SIG-M5 treated with dmso at 0.1 percent for 504 hours (cell line): ENCODE measurements at regions not wholly inside any gene's neighbourhood (a gene's known extent, or its start where the extent isn't known, plus 50 kb on each side); places are given as distances from the start of the nearest gene placed in this dataset.

ENCODE experiments used
- DNase-seq: peaks from one replicate; lab custom pipeline; 2025; ENCODE audit not compliant: unreplicated experiment; lab: John Stamatoyannopoulos, UW

- DNase-seq, result no peak
These were observed 525.3 kb upstream of the DAB1 start for GRCh38 chr1:57949168-57949567.

GRCh38 chr1:57947471-57947870, 523.6 kb upstream of the DAB1 start:
- no peak for DNase-seq

- no peak for DNase-seq
These were observed 521.2 kb upstream of the DAB1 start for GRCh38 chr1:57945045-57945444.

DNA sequence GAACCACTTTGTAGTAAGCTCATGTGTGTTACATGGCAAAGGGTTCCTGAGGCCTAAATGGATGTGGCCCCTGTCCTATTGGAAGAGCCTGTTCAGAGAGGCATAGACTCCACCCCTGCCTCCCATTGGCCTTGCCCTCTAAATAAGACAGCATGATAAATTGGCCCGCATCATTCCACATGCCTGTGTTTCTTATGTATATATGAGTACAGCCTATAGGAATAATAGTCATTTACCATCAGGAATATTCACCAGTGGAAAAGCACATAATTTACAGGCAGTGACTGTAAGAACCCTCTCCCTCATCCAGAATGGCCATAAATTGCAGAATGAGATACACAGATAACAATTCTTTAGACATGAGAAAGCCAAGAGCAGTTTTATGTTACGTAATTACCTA, 519.5 kb upstream of the DAB1 start:
- DNase-seq, result no peak

DNA sequence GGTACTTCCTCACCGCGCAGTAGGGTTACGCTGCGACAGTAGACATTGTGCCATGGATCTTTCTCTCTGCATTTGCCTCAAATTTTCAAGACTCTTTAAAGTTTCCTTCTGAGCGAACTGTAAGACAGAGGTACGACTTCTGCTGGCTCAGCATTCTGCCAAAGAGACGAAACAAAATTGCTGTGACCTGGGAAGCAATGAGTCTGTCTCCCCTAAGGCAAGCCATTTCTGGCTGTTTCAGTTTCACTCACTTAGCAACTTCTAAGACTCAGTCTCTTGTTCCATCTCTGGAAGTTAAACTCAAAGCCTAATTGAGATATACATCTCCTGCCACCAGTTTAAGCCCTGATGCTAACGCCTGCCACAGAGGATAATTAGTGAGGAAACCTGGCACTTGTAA, 510.9 kb upstream of the DAB1 start:
- no peak for DNase-seq

GRCh38 chr1:57927003-57927402, 503.1 kb upstream of the DAB1 start:
- DNase-seq, result no peak

- DNase-seq, result no peak
These were observed 502.2 kb upstream of the DAB1 start for GRCh38 chr1:57926025-57926552.

- DNase-seq, result no peak
These were observed 501.4 kb upstream of the DAB1 start for GRCh38 chr1:57925226-57925625.

DNA sequence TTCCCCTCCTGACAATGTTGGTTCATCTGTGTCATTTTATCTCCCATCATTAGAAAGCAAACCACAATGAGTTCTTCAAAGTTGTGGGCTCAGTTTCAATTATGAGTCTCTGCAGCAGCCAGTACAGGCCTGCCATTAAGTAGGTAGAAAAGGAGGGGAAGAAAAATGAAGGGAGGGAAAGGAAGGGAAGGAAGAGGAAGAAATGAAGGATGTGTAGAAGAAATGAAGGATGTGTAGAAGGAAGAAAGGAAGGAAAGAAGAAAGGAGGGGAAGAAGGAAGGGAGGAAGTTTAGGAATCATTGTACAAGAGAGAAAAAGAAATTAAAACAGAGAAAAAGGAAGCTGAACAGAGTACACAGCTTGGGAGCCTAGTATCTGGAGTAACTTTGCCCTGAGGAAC, 498.3 kb upstream of the DAB1 start:
- DNase-seq, result no peak

DNA sequence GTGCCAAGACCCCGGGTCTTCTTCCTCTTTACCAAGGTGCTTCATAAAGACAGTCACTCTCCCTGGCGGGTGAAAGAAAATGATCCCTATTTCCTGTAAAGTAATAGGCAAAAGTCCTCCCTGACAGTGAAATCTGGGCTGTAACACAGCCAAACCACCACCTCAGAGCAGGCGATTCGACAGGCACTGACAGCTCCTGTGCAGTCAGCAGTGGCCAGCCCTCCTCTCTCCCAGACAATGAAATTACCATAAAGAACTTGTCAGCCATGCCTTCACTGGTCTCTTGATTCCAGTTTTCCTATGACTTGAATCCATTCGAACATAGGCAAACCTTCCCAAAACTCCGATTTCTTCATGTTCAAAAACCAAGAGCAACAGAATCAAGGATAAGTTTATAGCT, 492.2 kb upstream of the DAB1 start:
- no peak for DNase-seq

- no peak for DNase-seq
These were observed 487.6 kb upstream of the DAB1 start for GRCh38 chr1:57911427-57911826.

GRCh38 chr1:57910782-57911181, 486.9 kb upstream of the DAB1 start:
- DNase-seq, result no peak

- DNase-seq, result no peak
These were observed 486.4 kb upstream of the DAB1 start for GRCh38 chr1:57910305-57910704.

DNA sequence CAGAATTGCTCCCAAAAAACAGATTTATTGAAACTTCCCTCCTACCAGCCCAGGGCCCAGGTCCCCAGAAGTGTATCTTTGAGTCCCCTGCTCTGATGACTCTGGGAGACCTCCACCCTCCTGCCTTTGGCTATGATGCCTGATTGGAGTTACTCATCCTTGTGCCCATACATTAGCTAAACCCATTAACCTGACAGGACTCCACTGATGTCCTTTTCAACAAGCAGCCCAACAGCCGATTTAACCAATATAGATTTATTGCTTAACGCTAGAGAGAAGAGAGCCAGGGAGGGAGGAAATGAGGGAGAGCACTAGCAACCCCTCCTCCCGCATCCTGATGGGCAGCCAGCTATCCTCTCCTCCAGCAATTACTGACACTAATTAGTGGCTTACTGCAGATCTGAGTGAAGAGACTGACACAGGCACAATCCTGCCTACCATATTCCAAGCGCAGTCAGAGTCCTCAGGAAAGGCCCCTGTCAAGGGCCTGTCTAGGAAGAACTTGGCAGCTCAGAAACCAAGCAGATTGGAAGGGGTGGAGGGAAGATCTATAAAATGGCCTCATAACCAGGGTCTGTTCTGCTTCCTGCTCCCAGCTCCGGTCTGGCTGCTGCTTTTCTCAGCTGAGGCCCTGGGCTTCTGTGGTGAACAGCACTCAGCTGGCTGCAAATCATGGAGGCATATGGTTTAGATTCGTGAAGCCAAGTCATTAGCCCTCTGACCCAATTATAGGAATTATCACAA, 484.5 kb upstream of the DAB1 start:
- no peak for DNase-seq

DNA sequence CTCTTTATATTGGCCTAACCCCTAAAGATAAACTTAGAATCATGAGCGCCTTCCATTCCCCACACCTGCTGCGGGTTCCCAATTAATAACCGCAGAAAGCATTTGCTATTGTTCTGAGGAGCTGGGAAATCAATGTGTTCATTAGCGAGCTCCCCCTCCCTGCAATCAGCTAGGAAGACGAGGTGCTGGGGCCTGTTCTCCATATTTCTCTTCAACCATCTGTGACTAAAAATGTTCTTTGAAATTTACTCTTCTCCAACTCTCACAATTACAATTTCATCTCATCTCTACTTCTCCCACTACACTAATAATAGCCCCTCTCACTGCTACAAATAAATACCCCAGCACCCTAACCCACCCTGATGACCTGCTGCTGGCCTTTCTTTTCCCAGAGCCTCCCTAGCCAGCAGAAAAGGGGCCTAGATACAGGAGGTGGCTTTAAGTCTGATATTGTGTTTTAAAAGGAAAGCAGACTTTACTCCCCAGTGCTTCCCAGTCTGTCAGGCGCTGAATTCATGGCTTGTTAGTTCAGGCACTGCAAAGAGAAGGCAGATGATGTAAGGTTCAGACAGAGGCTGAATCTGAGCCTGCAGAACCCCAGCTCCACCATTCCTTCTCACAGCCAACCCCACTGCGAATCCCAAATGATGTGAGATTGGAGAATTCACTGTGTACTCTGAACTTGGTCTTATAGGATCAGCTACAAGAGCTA, 477.5 kb upstream of the DAB1 start:
- no peak for DNase-seq

DNA sequence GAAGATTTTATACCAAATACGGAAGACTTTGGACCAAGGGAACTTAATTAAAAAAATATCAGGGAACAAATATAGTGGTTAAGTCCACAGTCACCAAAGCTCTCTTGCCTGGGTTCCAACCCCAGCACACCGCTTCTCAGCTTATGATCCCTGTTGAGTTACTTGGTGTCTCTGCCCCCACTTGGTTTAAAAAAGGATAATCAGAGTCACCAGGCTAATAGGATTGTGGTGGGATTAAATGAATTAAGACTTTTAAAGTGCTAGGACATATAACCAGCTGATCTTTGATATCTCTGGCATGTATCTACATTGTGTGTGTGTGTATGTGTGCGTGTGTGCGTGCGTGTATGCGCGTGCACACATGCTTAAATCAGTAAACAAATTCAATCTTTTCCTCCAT, 474.7 kb upstream of the DAB1 start:
- no peak for DNase-seq

- DNase-seq, result no peak
These were observed 473.7 kb upstream of the DAB1 start for GRCh38 chr1:57897581-57897980.

GRCh38 chr1:57894315-57894714, 470.5 kb upstream of the DAB1 start:
- no peak for DNase-seq

GRCh38 chr1:57889676-57890320, 465.9 kb upstream of the DAB1 start:
- no peak for DNase-seq

GRCh38 chr1:57887964-57888491, 464.2 kb upstream of the DAB1 start:
- no peak for DNase-seq

DNA sequence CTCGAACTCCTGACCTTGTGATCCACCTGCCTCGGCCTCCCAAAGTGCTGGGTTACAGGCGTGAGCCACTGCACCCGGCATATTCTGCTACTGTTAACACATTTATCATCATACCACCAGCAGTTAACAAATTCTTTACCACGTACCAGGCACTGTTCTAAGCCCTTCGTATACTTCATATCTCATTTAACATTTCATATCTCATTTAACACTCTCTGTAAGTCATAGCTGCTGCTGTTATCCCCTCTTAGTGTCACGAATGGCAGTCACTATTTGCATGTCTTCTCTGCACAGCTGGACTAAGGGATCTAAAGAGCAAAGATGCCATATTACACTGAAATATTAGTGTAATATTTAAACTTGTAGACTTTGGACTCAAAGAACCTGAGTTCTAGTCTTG, 462.5 kb upstream of the DAB1 start:
- no peak for DNase-seq

GRCh38 chr1:57883642-57883995, 459.8 kb upstream of the DAB1 start:
- no peak for DNase-seq
